T-cell (primary cell): ENCODE measurements at regions not wholly inside any gene's neighbourhood (a gene's known extent, or its start where the extent isn't known, plus 50 kb on each side); places are given as distances from the start of the nearest gene placed in this dataset.

Experiments
- ATAC-seq, 4 experiments: fragments of 200-7000 bp in 3 of 4; fragments of 150-1000 bp in 1 of 4; cut with Tn5 transposase; replicated peaks in 1 of 4; 1 replicate in 3 of 4; 2 replicates in 1 of 4; pipeline ENCODE4 v1.10.0; 2021; ENCODE audit warnings: moderate library complexity in 3 of 4, mild to moderate bottlenecking in 2 of 4, moderate number of reproducible peaks in 1 of 4
- CTCF ChIA-PET, 2 donors: fragments of 300-600 bp; sonication (Branson Sonifier 250); formaldehyde crosslinking; loops; one replicate each; lab custom pipeline; 2022; ENCODE audit warnings: antibody characterized with exemption in 2 of 2; lab: Charles Lee
- POLR2A ChIA-PET, 2 donors: fragments of 300-600 bp; sonication (Branson Sonifier 250); formaldehyde crosslinking; loops; one replicate each; lab custom pipeline; 2022; ENCODE audit warnings: antibody characterized with exemption in 2 of 2; lab: Charles Lee
- DNase-seq, 35 experiments: peaks; one replicate each; pipeline versions ENCODE4 v3.0.0 to v3.0.0-alpha.2; 2013 to 2023
- H3K27ac ChIP-seq: one replicate; pipeline ENCODE4 v1.5.1; 2013; ENCODE audit warnings: low read length
- H3K27me3 ChIP-seq, 2 experiments: replicated peaks in 1 of 2; 1 replicate in 1 of 2; 2 replicates in 1 of 2; pipeline versions ENCODE4 v1.6.1 to v1.7.0; 2013; ENCODE audit warnings: low read length in 1 of 2, mixed read lengths in 1 of 2; ENCODE audit not compliant: control insufficient read depth in 2 of 2, insufficient read depth in 2 of 2; ENCODE audit errors: extremely low read depth in 1 of 2
- H3K36me3 ChIP-seq, 2 donors: 1 replicate in 1 of 2; 2 replicates in 1 of 2; pipeline versions ENCODE4 v1.6.1 to v1.7.0; 2013; ENCODE audit warnings: low read length in 1 of 2; ENCODE audit not compliant: control insufficient read depth in 2 of 2, insufficient read depth in 1 of 2; ENCODE audit errors: extremely low read depth in 1 of 2
- H3K4me1 ChIP-seq, 2 experiments: 1 replicate in 1 of 2; 2 replicates in 1 of 2; pipeline versions ENCODE4 v1.6.1 to v1.7.0; 2013; ENCODE audit warnings: low read length in 2 of 2, mixed read lengths in 1 of 2; ENCODE audit not compliant: insufficient read depth in 2 of 2, control insufficient read depth in 1 of 2; ENCODE audit errors: extremely low read depth in 1 of 2
- H3K4me3 ChIP-seq, 2 donors: 1 replicate in 1 of 2; 2 replicates in 1 of 2; pipeline versions ENCODE4 v1.5.1 to v1.7.0; 2013; ENCODE audit warnings: mild to moderate bottlenecking in 2 of 2, low read length in 1 of 2, moderate library complexity in 1 of 2; ENCODE audit not compliant: control insufficient read depth in 1 of 2; ENCODE audit errors: extremely low read depth in 1 of 2
- H3K9me3 ChIP-seq: 2 replicates; pipeline ENCODE4 v1.7.0; 2013
- H3K27ac Mint-ChIP-seq, 2 donors: one replicate each; pipeline ENCODE4 v1.8.0; 2020 to 2021; ENCODE audit warnings: mild to moderate bottlenecking in 2 of 2, mixed read lengths in 2 of 2
- H3K27me3 Mint-ChIP-seq, 2 donors: one replicate each; pipeline ENCODE4 v1.8.0; 2021 to 2022; ENCODE audit warnings: mixed read lengths in 2 of 2
- H3K36me3 Mint-ChIP-seq: one replicate; pipeline ENCODE4 v1.8.0; 2021; ENCODE audit warnings: mixed read lengths
- H3K4me1 Mint-ChIP-seq, 3 donors: one replicate each; pipeline ENCODE4 v1.8.0; 2020 to 2022; ENCODE audit warnings: mixed read lengths in 3 of 3, mild to moderate bottlenecking in 1 of 3
- H3K4me3 Mint-ChIP-seq, 3 donors: one replicate each; pipeline ENCODE4 v1.8.0; 2020 to 2022; ENCODE audit warnings: mild to moderate bottlenecking in 3 of 3, mixed read lengths in 3 of 3, moderate library complexity in 3 of 3
- H3K9me3 Mint-ChIP-seq, 3 donors: one replicate each; pipeline ENCODE4 v1.8.0; 2020 to 2022; ENCODE audit warnings: mixed read lengths in 3 of 3
- WGBS: methylation state at CpG from one replicate; pipeline ENCODE4 v1.1.5; 2013; ENCODE audit warnings: missing lambda C conversion rate; ENCODE audit not compliant: insufficient coverage; 5-methylcytosine and 5-hydroxymethylcytosine counted together

DNA sequence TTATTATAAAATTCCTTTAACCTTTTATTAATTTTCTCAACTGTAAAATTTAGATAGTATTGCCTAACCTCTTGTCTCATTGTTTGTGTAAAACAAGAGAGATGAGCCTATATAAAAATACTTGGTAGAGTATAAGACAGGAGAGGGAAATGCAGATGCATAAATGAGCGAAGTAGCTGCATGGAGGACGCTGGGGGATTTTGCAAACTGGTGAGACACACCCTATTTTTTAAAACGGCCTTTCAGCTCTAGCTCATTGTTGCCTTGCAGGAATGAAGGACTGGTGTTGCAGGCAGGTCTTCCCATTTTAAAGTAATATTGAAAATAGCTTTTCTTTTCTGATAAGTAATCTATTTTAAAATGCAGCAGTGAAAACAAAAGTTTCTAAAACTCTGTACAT is 435.3 kb upstream of the HNRNPA3 start:
- H3K27ac Mint-ChIP-seq = no peak overlapping the region
- ATAC-seq = no peak
- CTCF ChIA-PET = no interaction called here
- H3K27me3 Mint-ChIP-seq = peaks cover 2 to 6% of the 10 kb centered on the region in 2 donors
- no peaks in the 10 kb centered on the region for H3K9me3 ChIP-seq
- 67% methylated on average over 2 of the region's 3 CpGs for WGBS
- H3K36me3 ChIP-seq = no peaks in the 10 kb centered on the region
- H3K9me3 Mint-ChIP-seq = peaks cover 9 to 30% (median 18%) of the 10 kb centered on the region in 3 donors
- H3K36me3 Mint-ChIP-seq = peaks cover 7% of the 10 kb centered on the region
- POLR2A ChIA-PET = no interaction called here
- peaks cover 6 to 9% (median 8%) of the 10 kb centered on the region in 3 donors for H3K4me1 Mint-ChIP-seq
- H3K4me3 Mint-ChIP-seq = no peak overlapping the region
- no peak overlapping the region for H3K27ac ChIP-seq
- peaks cover 0 to 5% of the 10 kb centered on the region in 2 experiments for H3K4me1 ChIP-seq
- no peak overlapping the region for H3K4me3 ChIP-seq
- no peak for DNase-seq
- peaks cover 0 to 6% of the 10 kb centered on the region in 2 experiments for H3K27me3 ChIP-seq

DNA sequence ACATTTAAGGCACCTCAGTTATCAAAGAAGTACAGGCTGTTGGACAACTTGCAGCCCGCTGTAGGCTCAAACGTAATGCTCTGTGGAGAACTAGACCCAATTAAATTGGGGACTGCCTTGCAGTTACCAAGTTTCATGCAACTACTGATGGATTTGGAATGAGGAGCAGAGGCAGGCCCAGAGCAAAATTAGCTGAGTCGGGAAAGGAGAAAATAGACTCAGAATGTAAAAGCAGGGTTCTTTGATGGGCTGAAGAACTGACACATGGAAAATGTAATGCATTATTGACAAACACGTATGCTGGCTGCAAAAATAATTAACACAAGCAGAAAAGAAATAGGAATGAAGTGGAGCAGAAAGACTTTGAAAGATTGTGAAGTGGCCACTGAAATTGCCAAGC is 432.7 kb upstream of the HNRNPA3 start:
- Histone ChIP-seq H3K9me3 (no peaks in the 10 kb centered on the region), H3K27me3 (no peaks in the 10 kb centered on the region), H3K36me3 (no peaks in the 10 kb centered on the region), H3K27ac (no peak overlapping the region), H3K4me3 (no peak overlapping the region), H3K4me1 (peaks cover 0 to 5% of the 10 kb centered on the region in 2 experiments)
- Mint-ChIP-seq H3K27me3 (peaks cover 0 to 3% of the 10 kb centered on the region in 2 donors), H3K4me1 (peaks cover 6 to 9% (median 8%) of the 10 kb centered on the region in 3 donors), H3K4me3 (no peak overlapping the region), H3K9me3 (peaks cover 14 to 20% (median 15%) of the 10 kb centered on the region in 3 donors), H3K27ac (no peak overlapping the region), H3K36me3 (peaks cover 4% of the 10 kb centered on the region)
- ATAC-seq (no peak), DNase-seq (no peak)
- ChIA-PET CTCF (interaction anchor here in 1 of 2 donors (0.6 kb wide), 1 partner anchor 37 kb away, joined by 3 read pairs; no protein-coding TSS in a partner anchor), POLR2A (no interaction called here)
- 100% methylated on average over 3 of the region's 4 CpGs for WGBS

DNA sequence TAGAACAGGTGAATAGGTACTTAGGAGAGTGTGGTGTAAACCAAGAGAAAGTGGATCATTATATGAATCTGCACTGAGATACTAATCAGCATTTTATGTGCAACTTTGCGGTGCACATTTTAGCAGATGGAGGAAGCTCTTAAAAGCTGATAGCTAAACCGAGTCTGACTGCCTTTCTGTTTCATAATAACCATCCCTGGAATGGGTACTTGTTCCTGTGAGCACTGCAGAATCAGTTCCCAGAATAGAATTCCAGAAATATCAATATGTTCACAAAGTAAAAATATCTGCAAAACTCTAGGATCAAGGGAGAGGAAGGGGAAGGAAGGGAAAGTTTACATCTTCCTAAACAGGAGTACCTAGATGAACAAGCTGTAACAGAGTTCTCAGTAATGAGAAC is 432.2 kb upstream of the HNRNPA3 start:
- ChIA-PET CTCF (interaction anchor here in 1 of 2 donors (0.6 kb wide), 1 partner anchor 37 kb away, joined by 3 read pairs; no protein-coding TSS in a partner anchor), POLR2A (no interaction called here)
- H3K4me3 ChIP-seq = no peak overlapping the region
- no peak overlapping the region for H3K27ac ChIP-seq
- Mint-ChIP-seq H3K36me3 (peaks cover 4% of the 10 kb centered on the region), H3K27me3 (no peaks in the 10 kb centered on the region), H3K27ac (no peak overlapping the region), H3K9me3 (peaks cover 14 to 20% (median 15%) of the 10 kb centered on the region in 3 donors), H3K4me3 (no peak overlapping the region), H3K4me1 (peaks cover 6 to 9% (median 8%) of the 10 kb centered on the region in 3 donors)
- H3K4me1 ChIP-seq = peaks cover 0 to 5% of the 10 kb centered on the region in 2 experiments
- 90% methylated on average over 2 of the region's 2 CpGs for WGBS
- no peaks in the 10 kb centered on the region for H3K36me3 ChIP-seq
- no peaks in the 10 kb centered on the region for H3K9me3 ChIP-seq
- ATAC-seq (no peak), DNase-seq (no peak)
- no peaks in the 10 kb centered on the region for H3K27me3 ChIP-seq

DNA sequence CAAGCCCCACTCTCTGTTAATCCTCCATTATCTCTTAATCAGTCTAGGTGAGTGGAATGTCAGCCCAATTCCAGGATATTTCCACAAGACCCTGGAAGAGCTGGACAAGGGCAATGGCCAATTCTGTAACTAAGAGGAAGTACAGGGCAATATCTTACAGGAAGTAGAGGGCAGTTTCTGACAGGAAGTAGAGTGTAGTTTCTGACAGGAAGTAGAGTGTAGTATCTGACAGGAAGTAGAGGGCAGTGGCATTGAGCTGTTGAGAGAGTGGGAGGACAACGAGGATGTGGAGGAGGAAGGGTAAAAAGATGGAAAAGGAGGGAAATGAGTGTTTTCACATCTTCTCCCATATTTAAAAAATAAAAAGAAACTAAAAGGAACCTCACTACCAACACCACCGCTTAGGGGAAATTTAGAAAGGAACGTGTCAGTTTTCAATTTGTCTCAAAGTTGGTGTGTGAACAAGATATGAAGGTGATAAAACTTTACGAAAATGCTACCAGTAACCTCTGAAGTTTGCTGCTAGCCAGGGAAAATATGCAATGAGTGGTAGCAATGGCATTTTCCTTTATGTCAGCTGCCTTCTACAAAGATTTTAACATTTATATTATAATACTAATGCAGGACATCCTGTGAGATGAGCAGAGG is 430.9 kb upstream of the HNRNPA3 start:
- Histone ChIP-seq H3K27me3 (no peaks in the 10 kb centered on the region), H3K4me3 (no peak overlapping the region), H3K4me1 (peaks cover 0 to 5% of the 10 kb centered on the region in 2 experiments), H3K36me3 (no peaks in the 10 kb centered on the region), H3K27ac (peak overlapping the region; percentile 29), H3K9me3 (no peaks in the 10 kb centered on the region)
- Mint-ChIP-seq H3K27me3 (no peaks in the 10 kb centered on the region), H3K4me1 (peaks cover 6 to 9% (median 8%) of the 10 kb centered on the region in 3 donors), H3K36me3 (peaks cover 4% of the 10 kb centered on the region), H3K4me3 (peak overlapping the region in 1 of 3 donors; percentile 45), H3K9me3 (peaks cover 14 to 20% (median 15%) of the 10 kb centered on the region in 3 donors), H3K27ac (peak overlapping the region; percentile 71 to 80)
- DNase-seq = peak in 1 of 35 experiments; percentile 8
- CTCF ChIA-PET = no interaction called here
- POLR2A ChIA-PET = interaction anchor here in 1 of 2 donors (0.5 kb wide), 1 partner anchor 14 kb away, joined by 4 read pairs; no protein-coding TSS in a partner anchor
- ATAC-seq = peak in 1 of 4 experiments; percentile 48
- no CpG with 5 or more reads among the region's 4 CpGs for WGBS

DNA sequence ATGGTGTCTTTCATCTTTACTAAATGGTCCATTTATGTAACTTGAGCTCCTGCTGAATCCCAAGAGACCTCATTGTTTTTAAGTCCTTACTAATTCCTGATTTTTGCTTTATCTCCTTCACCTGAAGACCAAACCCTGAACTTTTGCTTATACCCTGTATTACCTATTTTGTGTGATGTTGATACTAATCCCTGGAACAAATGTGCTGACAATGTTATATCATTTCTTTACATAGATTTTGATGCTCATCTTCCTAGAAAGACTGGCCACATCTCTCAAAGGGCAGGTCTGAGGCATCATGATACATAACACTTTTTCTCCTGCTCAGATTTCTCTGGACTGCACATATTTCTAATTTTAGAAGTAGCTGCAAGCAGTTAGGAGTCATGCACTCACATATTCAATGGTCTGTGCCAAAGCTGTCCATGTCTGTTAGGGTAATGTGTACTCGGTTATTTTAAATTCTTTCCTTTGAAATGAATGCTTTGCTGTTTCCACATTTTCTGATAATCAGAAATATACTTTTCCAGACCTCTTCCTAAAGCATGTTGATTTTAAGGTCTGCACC is 427.9 kb upstream of the HNRNPA3 start:
- peaks cover 4% of the 10 kb centered on the region for H3K36me3 Mint-ChIP-seq
- H3K9me3 ChIP-seq = no peaks in the 10 kb centered on the region

DNA sequence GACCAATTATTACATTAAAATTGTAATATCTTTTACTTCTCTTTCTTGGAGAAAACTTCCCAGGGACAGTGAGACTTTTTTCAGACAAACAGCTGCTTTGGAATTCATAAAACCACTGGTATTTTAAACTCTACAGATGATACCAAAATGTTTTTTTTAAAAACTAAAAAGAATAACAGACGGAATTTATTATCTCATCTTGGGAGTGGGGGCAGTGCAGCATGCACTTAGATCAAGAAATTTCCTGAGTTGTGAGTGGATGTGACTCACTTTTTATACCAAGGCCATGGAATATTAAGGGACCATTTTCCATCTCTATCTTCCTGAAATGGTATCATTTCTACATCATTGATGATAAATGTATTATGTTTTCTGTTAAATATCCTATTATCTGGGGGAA is 422.8 kb upstream of the HNRNPA3 start:
- no peak for ATAC-seq
- ChIA-PET POLR2A (no interaction called here), CTCF (no interaction called here)
- no peaks in the 10 kb centered on the region for H3K36me3 ChIP-seq
- no peak for DNase-seq
- no peaks in the 10 kb centered on the region for H3K36me3 Mint-ChIP-seq
- H3K4me1 ChIP-seq = no peaks in the 10 kb centered on the region
- H3K4me3 Mint-ChIP-seq = no peak overlapping the region
- H3K27ac Mint-ChIP-seq = no peak overlapping the region
- H3K27ac ChIP-seq = no peak overlapping the region
- no peaks in the 10 kb centered on the region for H3K4me1 Mint-ChIP-seq
- H3K4me3 ChIP-seq = no peak overlapping the region
- WGBS = no CpG with 5 or more reads among the region's 1 CpG
- peaks cover 11 to 25% of the 10 kb centered on the region in 2 donors for H3K27me3 Mint-ChIP-seq
- H3K9me3 ChIP-seq = no peaks in the 10 kb centered on the region
- peaks cover 0 to under 1% (median 0%) of the 10 kb centered on the region in 3 donors for H3K9me3 Mint-ChIP-seq
- peaks cover 0 to 7% of the 10 kb centered on the region in 2 experiments for H3K27me3 ChIP-seq

More for the DNA sequence above, 427.9 kb upstream of the HNRNPA3 start:
- ChIA-PET CTCF (no interaction called here), POLR2A (no interaction called here)
- H3K27me3 ChIP-seq = peaks cover 0 to 3% of the 10 kb centered on the region in 2 experiments
- WGBS = no CpG with 5 or more reads among the region's 1 CpG
- ATAC-seq (no peak), DNase-seq (no peak)
- H3K27ac ChIP-seq = no peak overlapping the region
- no peaks in the 10 kb centered on the region for H3K27me3 Mint-ChIP-seq
- no peak overlapping the region for H3K4me3 ChIP-seq
- peaks cover 0 to 5% of the 10 kb centered on the region in 2 experiments for H3K4me1 ChIP-seq
- no peak overlapping the region for H3K27ac Mint-ChIP-seq
- H3K4me1 Mint-ChIP-seq = peaks cover 6 to 9% (median 8%) of the 10 kb centered on the region in 3 donors
- H3K9me3 Mint-ChIP-seq = peaks cover 14 to 20% (median 15%) of the 10 kb centered on the region in 3 donors
- no peak overlapping the region for H3K4me3 Mint-ChIP-seq
- no peaks in the 10 kb centered on the region for H3K36me3 ChIP-seq
